HG03139 (cell line): ENCODE measurements at regions not wholly inside any gene's neighbourhood (a gene's known extent, or its start where the extent isn't known, plus 50 kb on each side); places are given as distances from the start of the nearest gene placed in this dataset.
"Not testable (repeated sequence)": the region's sequence is repeated elsewhere in the genome, so short reads cannot be mapped to it uniquely, and the experiment has no call there.

Experiments used
- ATAC-seq: cut with Tn5 transposase; IDR thresholded peaks from one replicate; pipeline ENCODE4 v1.9.1; 2021; ENCODE audit not compliant: unreplicated experiment

GRCh38 chr1:3989465-3989864, 89.4 kb upstream of the C1orf174 start:
- no peak for ATAC-seq

GRCh38 chr1:3992103-3992556, 92.1 kb upstream of the C1orf174 start:
- no peak for ATAC-seq

GRCh38 chr1:3992746-3993145, 92.7 kb upstream of the C1orf174 start:
- ATAC-seq: no peak

GRCh38 chr1:3993619-3994375, 93.7 kb upstream of the C1orf174 start:
- ATAC-seq: no peak

GRCh38 chr1:3995141-3995780, 95.2 kb upstream of the C1orf174 start:
- no peak for ATAC-seq

- ATAC-seq: no peak
Observed at GRCh38 chr1:3996846-3997705, 97.0 kb upstream of the C1orf174 start.

GRCh38 chr1:3998086-3998485, 98.0 kb upstream of the C1orf174 start:
- ATAC-seq: no peak

GRCh38 chr1:3999514-3999913, 99.4 kb upstream of the C1orf174 start:
- ATAC-seq: not testable (repeated sequence)

GRCh38 chr1:3999941-4000735, 100.1 kb upstream of the C1orf174 start:
- no peak for ATAC-seq

GRCh38 chr1:4000811-4001251, 100.8 kb upstream of the C1orf174 start:
- no peak for ATAC-seq

- ATAC-seq: no peak
Observed at GRCh38 chr1:4001461-4001860, 101.4 kb upstream of the C1orf174 start.

GRCh38 chr1:4002061-4002521, 102.0 kb upstream of the C1orf174 start:
- ATAC-seq: no peak

GRCh38 chr1:4002741-4003140, 102.7 kb upstream of the C1orf174 start:
- no peak for ATAC-seq

- ATAC-seq: no peak
Observed at GRCh38 chr1:4003846-4004505, 103.9 kb upstream of the C1orf174 start.

GRCh38 chr1:4004635-4005430, 104.8 kb upstream of the C1orf174 start:
- no peak for ATAC-seq

- ATAC-seq: no peak
Observed at GRCh38 chr1:4005431-4005830, 105.4 kb upstream of the C1orf174 start.

GRCh38 chr1:4006676-4007374, 106.8 kb upstream of the C1orf174 start:
- no peak for ATAC-seq

GRCh38 chr1:4010284-4010683, 110.2 kb upstream of the C1orf174 start:
- no peak for ATAC-seq
